ENCODE measurements at regions not wholly inside any gene's neighbourhood (a gene's known extent, or its start where the extent isn't known, plus 50 kb on each side); places are given as distances from the start of the nearest gene placed in this dataset.
"Not testable (repeated sequence)": the region's sequence is repeated elsewhere in the genome, so short reads cannot be mapped to it uniquely, and the experiment has no call there.

GRCh38 chr10:20552382-20552781 lies 344.7 kb downstream of the NEBL start:
- Histone ChIP-seq H3K4me3 (no peak overlapping the region), H3K9me3 (ENCODE audit: control insufficient read depth in 4 of 4, insufficient read depth in 3 of 4, low read length in 3 of 4) (peaks cover 0 to 3% (median 0%) of the 10 kb centered on the region in 4 donors), H3K27ac (ENCODE audit: low read depth in 1 of 2, low read length in 1 of 2) (no peak overlapping the region), H3K36me3 (ENCODE audit: control insufficient read depth in 4 of 4, insufficient read depth in 4 of 4, low read length in 4 of 4) (no peaks in the 10 kb centered on the region), H3K4me1 (ENCODE audit: control insufficient read depth in 5 of 5, insufficient read depth in 5 of 5, low read length in 5 of 5) (no peaks in the 10 kb centered on the region), H3K9ac (ENCODE audit: insufficient read depth in 1 of 2, low read length in 2 of 2) (no peak overlapping the region), H3K27me3 (ENCODE audit: control insufficient read depth in 3 of 3, insufficient read depth in 3 of 3, low read length in 2 of 3) (no peaks in the 10 kb centered on the region)
- DNase-seq (peak in 1 of 3 donors; percentile 12), ATAC-seq (ENCODE audit: insufficient read depth, low FRiP score) (no peak)
- 24 to 38% methylated on average over 3 of the region's 3 CpGs for WGBS, 2 donors
- no peak for TF ChIP-seq CTCF (IDR thresholded peaks at IDR 0.05; ENCODE audit: control extremely low read depth, extremely low read depth)

GRCh38 chr10:20551761-20552160 lies 345.4 kb downstream of the NEBL start:
- TF ChIP-seq CTCF (IDR thresholded peaks at IDR 0.05; ENCODE audit: control extremely low read depth, extremely low read depth) = no peak
- Histone ChIP-seq H3K4me3 (no peak overlapping the region), H3K36me3 (ENCODE audit: control insufficient read depth in 4 of 4, insufficient read depth in 4 of 4, low read length in 4 of 4) (no peaks in the 10 kb centered on the region), H3K9me3 (ENCODE audit: control insufficient read depth in 4 of 4, insufficient read depth in 3 of 4, low read length in 3 of 4) (peaks cover 0 to 3% (median 0%) of the 10 kb centered on the region in 4 donors), H3K27ac (ENCODE audit: low read depth in 1 of 2, low read length in 1 of 2) (no peak overlapping the region), H3K27me3 (ENCODE audit: control insufficient read depth in 3 of 3, insufficient read depth in 3 of 3, low read length in 2 of 3) (no peaks in the 10 kb centered on the region), H3K4me1 (ENCODE audit: control insufficient read depth in 5 of 5, insufficient read depth in 5 of 5, low read length in 5 of 5) (no peaks in the 10 kb centered on the region), H3K9ac (ENCODE audit: insufficient read depth in 1 of 2, low read length in 2 of 2) (no peak overlapping the region)
- no peak for ATAC-seq (ENCODE audit: insufficient read depth, low FRiP score)
- DNase-seq = no peak
- 84 to 90% methylated on average over 2 of the region's 2 CpGs for WGBS, 2 donors

GRCh38 chr10:20535897-20536881 lies 360.9 kb downstream of the NEBL start:
- 65 to 85% methylated on average over 7 of the region's 7 CpGs for WGBS, 2 donors
- H3K4me1 ChIP-seq (ENCODE audit: control insufficient read depth in 5 of 5, insufficient read depth in 5 of 5, low read length in 5 of 5) = no peaks in the 10 kb centered on the region
- peak in 1 of 3 donors; percentile 12 for DNase-seq
- peaks cover 0 to 2% (median 0%) of the 10 kb centered on the region in 4 donors for H3K9me3 ChIP-seq (ENCODE audit: control insufficient read depth in 4 of 4, insufficient read depth in 3 of 4, low read length in 3 of 4)
- H3K9ac ChIP-seq (ENCODE audit: insufficient read depth in 1 of 2, low read length in 2 of 2) = no peak overlapping the region
- no peaks in the 10 kb centered on the region for H3K27me3 ChIP-seq (ENCODE audit: control insufficient read depth in 3 of 3, insufficient read depth in 3 of 3, low read length in 2 of 3)
- no peak for TF ChIP-seq CTCF (IDR thresholded peaks at IDR 0.05; ENCODE audit: control extremely low read depth, extremely low read depth)
- no peak overlapping the region for H3K27ac ChIP-seq (ENCODE audit: low read depth in 1 of 2, low read length in 1 of 2)
- no peaks in the 10 kb centered on the region for H3K36me3 ChIP-seq (ENCODE audit: control insufficient read depth in 4 of 4, insufficient read depth in 4 of 4, low read length in 4 of 4)
- H3K4me3 ChIP-seq = no peak overlapping the region
- no peak for ATAC-seq (ENCODE audit: insufficient read depth, low FRiP score)

GRCh38 chr10:20531241-20531883 lies 365.7 kb downstream of the NEBL start:
- not testable (repeated sequence) for H3K9me3 ChIP-seq (ENCODE audit: control insufficient read depth in 4 of 4, insufficient read depth in 3 of 4, low read length in 3 of 4); DNase-seq; H3K27me3 ChIP-seq (ENCODE audit: control insufficient read depth in 3 of 3, insufficient read depth in 3 of 3, low read length in 2 of 3); H3K4me1 ChIP-seq (ENCODE audit: control insufficient read depth in 5 of 5, insufficient read depth in 5 of 5, low read length in 5 of 5); H3K36me3 ChIP-seq (ENCODE audit: control insufficient read depth in 4 of 4, insufficient read depth in 4 of 4, low read length in 4 of 4); H3K4me3 ChIP-seq; ATAC-seq (ENCODE audit: insufficient read depth, low FRiP score); H3K27ac ChIP-seq (ENCODE audit: low read depth in 1 of 2, low read length in 1 of 2); H3K9ac ChIP-seq (ENCODE audit: insufficient read depth in 1 of 2, low read length in 2 of 2)
- 87 to 90% methylated on average over 16 to 19 of the region's 20 CpGs for WGBS, 2 donors
